Esophagus (tissue), 2 donors: ENCODE measurements at regions not wholly inside any gene's neighbourhood (a gene's known extent, or its start where the extent isn't known, plus 50 kb on each side); places are given as distances from the start of the nearest gene placed in this dataset.

Experiments used
- H3K27ac ChIP-seq, 2 donors: one replicate each; pipeline ENCODE4 v1.5.1; 2013; ENCODE audit warnings: low read depth in 2 of 2, mild to moderate bottlenecking in 2 of 2, inconsistent platforms in 1 of 2, low read length in 1 of 2, moderate library complexity in 1 of 2
- H3K27me3 ChIP-seq, 2 donors: one replicate each; pipeline ENCODE4 v1.6.1; 2013; ENCODE audit warnings: low read length in 2 of 2, control low read depth in 1 of 2, mild to moderate bottlenecking in 1 of 2; ENCODE audit not compliant: insufficient read depth in 2 of 2, control insufficient read depth in 1 of 2
- H3K36me3 ChIP-seq, 2 donors: one replicate each; pipeline ENCODE4 v1.6.1; 2013; ENCODE audit warnings: low read length in 1 of 2; ENCODE audit not compliant: control insufficient read depth in 2 of 2, insufficient read depth in 2 of 2
- H3K4me1 ChIP-seq, 2 donors: one replicate each; pipeline ENCODE4 v1.6.1; 2013; ENCODE audit warnings: low read length in 1 of 2; ENCODE audit not compliant: control insufficient read depth in 2 of 2, insufficient read depth in 2 of 2
- H3K4me3 ChIP-seq, 2 donors: one replicate each; pipeline ENCODE4 v1.5.1; 2013; ENCODE audit warnings: low read length in 2 of 2, mild to moderate bottlenecking in 2 of 2, low read depth in 1 of 2, moderate library complexity in 1 of 2
- H3K9me3 ChIP-seq, 2 donors: one replicate each; pipeline ENCODE4 v1.6.1; 2013; ENCODE audit warnings: mild to moderate bottlenecking in 2 of 2, low read depth in 1 of 2, low read length in 1 of 2, moderate library complexity in 1 of 2; ENCODE audit not compliant: control insufficient read depth in 2 of 2, insufficient read depth in 1 of 2
- WGBS, 2 donors: extraction: QIAGEN DNeasy Blood & Tissue Kit; methylation state at CpG; one replicate each; pipeline ENCODE4 v1.1.7; 2013; 5-methylcytosine and 5-hydroxymethylcytosine counted together
- donor health status: healthy with polysubstance abuse.
- donor health status: Bipolar disorder and iron deficiency.

GRCh38 chr3:110178965-110179364 lies 841.6 kb upstream of the DPPA4 start:
- no peaks in the 10 kb centered on the region for H3K9me3 ChIP-seq
- WGBS, 2 donors: 63 to 65% methylated on average over 2 of the region's 2 CpGs
- H3K36me3 ChIP-seq: no peaks in the 10 kb centered on the region
- H3K27me3 ChIP-seq: no peaks in the 10 kb centered on the region
- no peaks in the 10 kb centered on the region for H3K4me1 ChIP-seq
- H3K4me3 ChIP-seq: no peak overlapping the region
- H3K27ac ChIP-seq: no peak overlapping the region

- H3K27me3 ChIP-seq: no peaks in the 10 kb centered on the region
- H3K27ac ChIP-seq: no peak overlapping the region
- H3K9me3 ChIP-seq: no peaks in the 10 kb centered on the region
- no peaks in the 10 kb centered on the region for H3K4me1 ChIP-seq
- H3K36me3 ChIP-seq: no peaks in the 10 kb centered on the region
- H3K4me3 ChIP-seq: no peak overlapping the region
- WGBS, 2 donors: 29 to 42% methylated on average over 4 of the region's 4 CpGs
These were observed 843.4 kb upstream of the DPPA4 start for GRCh38 chr3:110180733-110181132.

- H3K27ac ChIP-seq: no peak overlapping the region
- 71 to 75% methylated on average over 3 of the region's 3 CpGs for WGBS, 2 donors
These were observed 843.9 kb upstream of the DPPA4 start for GRCh38 chr3:110181226-110181625.

GRCh38 chr3:110184536-110184935 lies 847.2 kb upstream of the DPPA4 start:
- Histone ChIP-seq H3K27me3 (no peaks in the 10 kb centered on the region), H3K4me3 (no peak overlapping the region), H3K4me1 (no peaks in the 10 kb centered on the region), H3K9me3 (no peaks in the 10 kb centered on the region), H3K27ac (no peak overlapping the region), H3K36me3 (no peaks in the 10 kb centered on the region)
- 16 to 36% methylated on average over 1 of the region's 1 CpG for WGBS, 2 donors

More at GRCh38 chr3:110181226-110181625, 843.9 kb upstream of the DPPA4 start:
- Histone ChIP-seq H3K9me3 (no peaks in the 10 kb centered on the region), H3K4me1 (no peaks in the 10 kb centered on the region), H3K36me3 (no peaks in the 10 kb centered on the region), H3K27me3 (no peaks in the 10 kb centered on the region), H3K4me3 (no peak overlapping the region)

- H3K36me3 ChIP-seq: no peaks in the 10 kb centered on the region
- WGBS, 2 donors: 71 to 72% methylated on average over 2 of the region's 2 CpGs
- no peaks in the 10 kb centered on the region for H3K4me1 ChIP-seq
- H3K27ac ChIP-seq: no peak overlapping the region
- no peaks in the 10 kb centered on the region for H3K27me3 ChIP-seq
- no peak overlapping the region for H3K4me3 ChIP-seq
- no peaks in the 10 kb centered on the region for H3K9me3 ChIP-seq
These were observed 855.7 kb upstream of the DPPA4 start for GRCh38 chr3:110193074-110193473.

GRCh38 chr3:110198717-110199587 lies 861.6 kb upstream of the DPPA4 start:
- 74 to 80% methylated on average over 12 of the region's 12 CpGs for WGBS, 2 donors
- H3K4me1 ChIP-seq: no peaks in the 10 kb centered on the region
- H3K4me3 ChIP-seq: no peak overlapping the region
- no peak overlapping the region for H3K27ac ChIP-seq
- peaks cover 7 to 10% of the 10 kb centered on the region in 2 donors for H3K9me3 ChIP-seq
- H3K27me3 ChIP-seq: no peaks in the 10 kb centered on the region
- no peaks in the 10 kb centered on the region for H3K36me3 ChIP-seq

- Histone ChIP-seq H3K27me3 (no peaks in the 10 kb centered on the region), H3K4me3 (no peak overlapping the region), H3K27ac (no peak overlapping the region), H3K9me3 (peaks cover 7 to 10% of the 10 kb centered on the region in 2 donors), H3K36me3 (no peaks in the 10 kb centered on the region), H3K4me1 (no peaks in the 10 kb centered on the region)
- 91% methylated on average over 2 of the region's 2 CpGs for WGBS, 2 donors
These were observed 862.2 kb upstream of the DPPA4 start for GRCh38 chr3:110199588-110199943.

GRCh38 chr3:110210086-110210660 lies 861.4 kb upstream of the NECTIN3 start:
- H3K9me3 ChIP-seq: no peaks in the 10 kb centered on the region
- H3K27ac ChIP-seq: no peak overlapping the region
- no peak overlapping the region for H3K4me3 ChIP-seq
- 65 to 66% methylated on average over 3 of the region's 3 CpGs for WGBS, 2 donors
- H3K36me3 ChIP-seq: no peaks in the 10 kb centered on the region
- no peaks in the 10 kb centered on the region for H3K27me3 ChIP-seq
- no peaks in the 10 kb centered on the region for H3K4me1 ChIP-seq

- no peaks in the 10 kb centered on the region for H3K27me3 ChIP-seq
- H3K27ac ChIP-seq: no peak overlapping the region
- WGBS, 2 donors: 83 to 86% methylated on average over 1 of the region's 1 CpG
- H3K4me3 ChIP-seq: no peak overlapping the region
- no peaks in the 10 kb centered on the region for H3K4me1 ChIP-seq
- no peaks in the 10 kb centered on the region for H3K9me3 ChIP-seq
- no peaks in the 10 kb centered on the region for H3K36me3 ChIP-seq
These were observed 845.0 kb upstream of the NECTIN3 start for GRCh38 chr3:110226645-110227044.

GRCh38 chr3:110227991-110228390 lies 843.6 kb upstream of the NECTIN3 start:
- H3K4me1 ChIP-seq: no peaks in the 10 kb centered on the region
- 51 to 52% methylated on average over 4 of the region's 4 CpGs for WGBS, 2 donors
- H3K27me3 ChIP-seq: no peaks in the 10 kb centered on the region
- H3K36me3 ChIP-seq: no peaks in the 10 kb centered on the region
- no peak overlapping the region for H3K27ac ChIP-seq
- no peak overlapping the region for H3K4me3 ChIP-seq
- H3K9me3 ChIP-seq: no peaks in the 10 kb centered on the region
